Activated T-helper 1 cell treated with Interleukin-2 at 50 U/mL for 16 hours (primary cell): ENCODE measurements at regions not wholly inside any gene's neighbourhood (a gene's known extent, or its start where the extent isn't known, plus 50 kb on each side); places are given as distances from the start of the nearest gene placed in this dataset.
"Not testable (repeated sequence)": the region's sequence is repeated elsewhere in the genome, so short reads cannot be mapped to it uniquely, and the experiment has no call there.

Experiments
- DNase-seq: peaks from one replicate; pipeline ENCODE4 v3.0.0-alpha.2; 2020; ENCODE audit warnings: low read depth

DNA sequence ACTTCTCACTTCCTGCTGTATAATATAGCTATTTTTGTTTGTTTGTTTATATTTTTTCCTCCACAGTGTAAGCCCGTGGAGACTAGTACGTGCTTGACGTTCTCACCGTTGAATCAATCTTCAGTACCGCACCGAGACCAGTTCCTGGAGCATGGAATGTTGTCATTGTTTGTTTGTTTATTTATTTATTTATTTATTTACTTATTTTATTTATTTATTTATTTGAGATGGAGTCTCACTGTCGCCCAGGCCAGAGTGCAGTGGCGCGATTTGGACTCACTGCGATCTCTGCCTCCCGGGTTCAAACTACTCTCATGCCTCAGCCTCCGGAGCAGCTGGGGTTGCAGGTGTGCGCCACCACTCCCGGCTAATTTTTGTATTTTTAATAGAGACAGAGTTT, 506.6 kb upstream of the TMEM132C start:
- no peak for DNase-seq

DNA sequence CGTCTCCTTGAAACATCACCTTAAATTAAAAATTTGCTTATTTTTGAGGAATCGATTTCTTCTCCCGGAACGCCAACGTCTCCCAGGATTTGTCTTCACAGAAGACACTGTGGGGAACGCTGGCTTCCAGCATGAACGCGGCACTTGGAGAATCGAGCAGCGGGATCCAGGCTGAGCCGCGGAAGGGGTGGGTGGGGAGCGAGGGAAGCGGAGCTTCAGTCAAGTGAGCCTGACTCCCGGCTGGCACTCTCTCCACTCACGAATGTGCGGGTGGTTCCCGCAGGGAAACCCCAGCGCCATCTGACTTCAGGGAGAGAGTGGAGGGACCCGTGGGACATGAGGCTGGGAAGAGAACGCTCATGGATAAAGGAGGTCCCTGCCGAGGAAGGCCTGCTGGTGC, 506.0 kb upstream of the TMEM132C start:
- no peak for DNase-seq

DNA sequence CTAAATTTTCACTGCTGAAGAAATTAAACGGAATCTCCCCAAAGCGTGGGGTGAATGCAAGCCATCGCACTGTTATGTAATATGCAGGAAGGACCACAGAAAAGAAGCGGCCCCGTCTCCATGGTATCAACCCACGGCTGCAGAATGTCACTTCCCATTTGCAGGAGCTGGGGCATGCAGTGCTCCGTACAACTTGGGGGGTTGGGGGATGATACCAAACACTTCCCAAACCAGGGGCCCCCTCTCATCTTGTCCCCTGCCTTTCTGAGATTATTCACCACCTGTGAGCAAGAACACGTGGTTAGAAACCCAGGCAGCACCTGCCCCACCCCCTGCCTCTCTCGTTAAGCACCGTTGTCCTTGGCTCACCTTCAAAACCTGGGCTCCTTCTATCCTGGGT, 505.1 kb upstream of the TMEM132C start:
- no peak for DNase-seq

DNA sequence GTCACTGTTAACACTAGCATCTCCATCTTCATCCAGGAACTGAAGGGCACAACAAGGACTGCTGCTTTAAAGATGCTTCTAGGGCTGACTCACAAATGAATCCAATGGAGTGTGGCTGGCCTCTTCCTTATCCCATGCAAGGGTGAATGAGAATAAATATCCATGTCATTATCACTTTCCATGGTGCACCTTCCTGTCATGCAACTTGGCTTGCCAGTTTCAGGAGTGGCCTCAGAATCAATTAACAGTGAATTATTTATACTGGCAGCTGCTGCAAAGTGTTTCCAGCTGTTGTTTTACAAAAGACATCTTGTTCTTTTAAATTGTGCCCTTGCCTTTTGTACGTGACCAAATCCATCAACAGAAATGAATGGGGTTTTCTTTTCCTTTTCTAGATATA, 499.3 kb upstream of the TMEM132C start:
- DNase-seq, result no peak

DNA sequence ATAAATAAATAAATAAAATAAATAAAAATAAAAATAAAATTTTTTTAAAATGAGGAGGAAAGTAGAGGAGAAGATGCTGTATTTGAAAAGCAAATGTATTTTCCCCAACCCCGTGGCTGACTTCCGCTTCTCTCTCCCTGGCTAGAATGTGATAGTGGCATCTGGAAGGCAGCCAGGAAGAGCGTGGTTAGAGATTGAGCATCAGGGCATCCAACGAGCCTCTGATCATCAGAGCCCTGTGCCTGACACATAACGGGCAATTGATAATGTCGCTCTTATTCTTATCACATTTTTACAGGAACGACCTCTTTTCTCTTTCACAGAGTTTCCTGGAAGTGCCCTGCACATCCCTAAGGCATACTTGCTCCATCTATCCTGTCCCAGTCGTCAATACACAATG, 496.9 kb upstream of the TMEM132C start:
- no peak for DNase-seq

DNA sequence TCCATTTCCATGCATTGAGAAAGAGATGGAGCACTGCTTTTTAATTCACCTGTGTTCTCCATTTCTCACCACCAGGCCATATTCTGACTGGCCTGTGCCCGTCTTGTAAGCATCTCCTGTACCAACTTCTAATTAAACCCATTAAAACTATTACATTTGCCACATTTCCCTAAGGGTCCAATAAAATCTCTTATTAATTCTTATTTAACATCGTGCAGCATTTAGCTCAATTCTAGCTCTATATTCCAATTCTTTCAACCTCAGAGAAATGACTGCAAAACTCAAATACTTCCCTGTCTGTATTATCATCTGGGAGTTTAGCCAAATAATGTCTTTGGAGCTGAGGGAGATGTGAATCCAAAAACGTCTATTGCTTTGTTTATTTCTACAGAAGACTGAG, 495.4 kb upstream of the TMEM132C start:
- no peak for DNase-seq

DNA sequence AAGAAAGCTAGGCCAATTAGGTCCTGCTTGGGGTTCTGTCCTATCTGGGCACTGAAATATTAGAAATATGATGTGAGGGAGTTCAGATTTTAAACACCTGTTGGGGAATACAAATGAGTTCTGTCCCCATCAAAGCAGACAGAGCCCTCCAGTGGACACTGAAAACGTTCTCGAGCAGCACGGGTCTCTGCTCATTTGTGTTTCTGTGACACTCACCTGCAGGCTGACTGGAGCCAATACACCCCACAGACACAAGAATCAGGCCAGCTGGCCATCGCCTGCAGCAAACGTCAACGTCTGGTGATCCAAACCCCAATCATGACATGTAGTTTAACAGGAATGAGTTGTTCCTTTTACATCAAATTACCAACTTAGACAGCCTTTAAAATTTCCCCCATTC, 493.4 kb upstream of the TMEM132C start:
- no peak for DNase-seq

DNA sequence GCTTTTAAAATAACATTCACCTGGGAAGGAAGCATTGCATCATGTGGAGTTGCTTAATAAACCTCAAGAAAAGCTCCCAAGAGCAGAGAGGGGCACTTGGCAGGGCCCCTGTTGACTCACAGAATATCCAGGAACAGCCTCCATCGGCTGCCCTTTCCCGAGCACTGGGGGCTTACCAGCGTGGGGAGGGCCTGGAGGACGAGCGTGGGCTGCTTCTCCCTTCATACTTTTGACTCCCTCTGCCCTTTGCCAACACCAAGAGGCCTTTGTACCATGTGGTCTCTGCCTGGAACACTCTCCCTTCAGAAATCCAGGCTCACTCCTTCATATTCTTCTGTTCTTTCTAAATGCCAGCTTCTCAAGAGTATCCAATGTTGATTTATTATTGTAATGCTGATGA, 492.1 kb upstream of the TMEM132C start:
- no peak for DNase-seq

DNA sequence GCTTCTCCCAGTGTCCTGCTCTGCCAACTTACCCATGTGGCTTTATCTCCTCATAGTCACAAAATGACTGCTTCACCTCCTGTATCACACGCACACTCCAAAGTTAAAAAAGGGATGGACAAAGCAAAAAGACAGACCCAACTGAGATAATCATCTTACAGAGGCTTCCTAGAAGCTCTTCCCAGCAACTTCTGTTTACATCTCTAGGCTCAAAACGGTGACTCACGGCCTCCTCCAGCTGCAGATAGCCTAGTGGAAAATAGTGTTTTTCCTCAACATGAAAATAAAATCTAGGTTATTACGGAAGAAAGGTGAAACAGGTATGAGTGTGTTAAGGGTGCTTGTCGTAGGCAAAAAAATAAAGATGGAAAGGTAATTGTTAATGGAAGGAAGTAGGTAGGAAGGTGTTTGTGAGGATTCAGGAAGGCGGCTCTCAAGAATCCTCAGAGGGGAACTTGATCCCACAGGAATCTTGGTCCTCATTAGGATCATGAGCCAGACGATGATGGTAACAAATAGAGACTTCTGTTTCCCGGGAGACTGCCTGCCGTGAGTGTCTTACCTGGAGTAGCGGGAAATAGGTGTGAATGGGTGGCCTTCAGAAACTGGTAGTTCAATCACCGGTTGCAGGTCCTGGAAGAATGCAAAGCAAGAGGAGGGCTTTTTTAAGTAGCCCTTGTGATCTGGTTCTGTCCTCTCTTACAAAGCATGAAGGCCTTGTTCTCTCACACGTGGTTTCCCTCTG, 487.5 kb upstream of the TMEM132C start:
- no peak for DNase-seq

DNA sequence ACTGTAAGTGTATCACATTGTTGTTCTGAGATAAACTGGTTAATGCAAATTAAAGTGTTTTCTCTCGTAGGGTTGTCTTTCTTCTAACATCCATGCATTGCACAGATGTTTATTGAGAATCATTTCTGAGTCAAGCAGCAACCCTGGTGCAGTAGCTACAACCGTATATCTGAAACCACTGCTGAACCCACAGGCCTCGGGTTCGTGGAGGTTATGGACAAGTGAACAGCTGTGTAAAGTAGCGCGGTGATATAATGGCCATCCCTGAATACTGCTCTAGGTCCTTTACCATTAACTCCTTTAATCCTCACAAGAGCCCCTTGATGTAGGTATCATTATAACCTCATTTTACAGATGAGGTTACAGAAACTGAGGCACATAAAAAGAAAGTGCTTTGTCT, 486.1 kb upstream of the TMEM132C start:
- DNase-seq, result no peak

DNA sequence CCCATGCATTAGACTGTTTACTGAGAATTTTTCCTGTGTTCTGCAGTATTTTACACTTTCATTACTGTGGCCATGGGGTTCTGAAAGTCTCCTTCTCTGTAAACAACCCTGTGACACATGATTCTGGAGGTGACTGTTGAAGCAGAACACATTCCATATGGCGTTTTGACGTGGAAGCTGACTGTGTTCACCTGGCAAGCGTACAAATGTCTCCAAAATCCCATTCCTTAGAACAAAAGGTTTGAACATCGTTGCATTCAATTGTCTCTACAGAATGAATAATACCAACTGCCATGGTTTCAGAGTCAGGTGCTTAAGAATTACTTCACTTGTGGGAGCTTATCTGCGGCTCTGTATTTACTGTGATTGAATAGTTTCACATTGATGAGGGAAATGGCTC, 485.6 kb upstream of the TMEM132C start:
- no peak for DNase-seq

DNA sequence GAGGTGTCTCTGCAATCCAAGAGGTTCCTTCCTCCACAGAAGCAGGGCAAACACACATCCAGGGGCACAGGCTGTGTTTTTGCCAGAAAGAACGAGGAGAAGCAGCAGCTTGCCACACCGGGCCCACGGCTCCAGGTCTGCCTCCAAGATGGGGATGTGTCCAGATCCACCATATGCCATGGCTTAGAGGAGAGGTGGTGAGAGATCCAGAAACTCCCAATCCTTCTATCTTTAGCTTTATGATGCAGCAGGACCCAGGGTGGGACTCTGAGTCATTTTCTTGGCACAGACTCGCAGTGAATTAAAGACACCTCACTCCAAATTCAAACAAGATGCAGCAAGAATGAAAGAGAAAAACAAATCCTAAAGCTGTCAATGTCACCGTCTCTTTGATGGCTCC, 481.4 kb upstream of the TMEM132C start:
- DNase-seq, result no peak

DNA sequence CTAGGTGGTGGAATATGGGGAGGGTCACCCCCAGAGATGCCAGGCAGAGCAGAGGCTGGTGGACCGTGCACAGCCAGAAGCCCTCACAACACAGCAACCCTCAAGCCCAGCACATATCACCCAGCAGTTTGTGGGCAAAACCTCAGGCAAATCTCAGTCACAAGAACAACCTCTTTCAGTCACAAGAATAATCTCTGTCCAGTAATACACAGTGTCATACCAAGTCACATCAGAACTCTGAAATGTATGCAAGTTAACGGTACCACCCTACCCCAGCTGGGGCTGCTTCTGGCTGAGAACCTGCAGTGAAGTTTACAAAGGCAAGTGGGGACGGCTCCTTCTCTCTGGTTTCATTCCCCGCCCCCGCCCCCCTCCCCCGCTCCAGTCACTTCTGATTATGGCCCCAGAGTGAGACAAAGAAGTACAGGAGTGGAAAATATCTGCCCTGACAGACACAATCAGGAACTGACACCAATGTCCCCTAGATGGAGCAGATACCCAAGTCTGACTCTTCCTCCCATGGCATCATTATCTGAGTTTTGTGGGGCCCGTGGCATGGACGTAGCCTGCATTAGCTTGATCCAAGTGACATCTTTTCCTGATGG, 480.9 kb upstream of the TMEM132C start:
- DNase-seq, result no peak

DNA sequence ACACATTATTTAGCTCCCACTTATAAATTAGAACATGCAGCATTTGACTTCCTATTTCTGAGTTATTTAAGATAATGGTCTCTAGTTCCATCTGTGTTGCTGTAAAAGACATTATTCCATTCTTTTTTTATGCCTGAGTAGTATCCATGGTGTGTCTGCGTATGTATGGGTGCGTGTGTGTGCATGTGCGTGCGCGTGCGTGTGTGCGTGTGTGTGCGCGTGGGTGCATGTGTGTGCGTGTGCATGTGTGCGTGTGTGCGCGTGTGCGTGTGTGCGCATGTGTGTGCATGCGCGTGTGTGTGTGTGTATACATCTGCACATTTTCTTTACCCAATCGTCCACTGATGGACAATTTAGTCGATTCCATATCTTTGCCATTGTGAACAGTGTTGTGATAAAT, 479.4 kb upstream of the TMEM132C start:
- DNase-seq, result no peak

DNA sequence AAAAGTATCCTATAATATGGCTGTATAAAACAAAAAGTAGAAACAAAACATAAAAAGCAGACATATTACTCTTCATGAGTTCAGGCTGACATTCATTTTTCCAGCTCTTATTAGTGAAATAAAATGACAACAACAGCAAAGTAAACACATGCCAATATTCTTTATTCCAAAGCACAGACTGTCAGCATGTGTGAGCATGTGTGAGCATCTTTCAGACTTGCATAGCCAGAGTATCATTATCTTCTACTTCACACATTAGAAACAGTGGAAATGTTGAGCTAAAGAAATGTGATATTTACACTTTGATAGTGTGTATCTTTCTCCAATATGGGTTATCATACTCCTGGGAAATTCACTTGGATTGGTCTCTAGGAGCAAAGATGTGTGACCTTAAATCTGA, 476.6 kb upstream of the TMEM132C start:
- no peak for DNase-seq

DNA sequence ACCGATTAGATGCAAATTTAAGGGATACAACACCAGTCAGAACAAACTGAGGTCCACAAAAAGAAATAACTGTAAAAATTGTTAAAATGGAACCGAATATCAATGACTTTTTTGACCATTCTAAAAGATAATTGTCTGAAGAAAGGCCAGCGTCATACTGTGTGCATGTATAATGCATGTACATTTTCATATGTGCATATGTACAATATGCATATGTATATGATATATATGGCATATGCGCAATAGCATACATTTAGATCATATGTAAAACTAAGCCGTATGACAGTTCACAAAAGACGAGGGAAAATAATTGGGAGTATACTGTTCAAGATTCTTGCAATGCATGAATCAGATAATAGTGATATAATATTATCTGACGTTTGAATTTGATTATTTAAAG, 475.8 kb upstream of the TMEM132C start:
- no peak for DNase-seq

DNA sequence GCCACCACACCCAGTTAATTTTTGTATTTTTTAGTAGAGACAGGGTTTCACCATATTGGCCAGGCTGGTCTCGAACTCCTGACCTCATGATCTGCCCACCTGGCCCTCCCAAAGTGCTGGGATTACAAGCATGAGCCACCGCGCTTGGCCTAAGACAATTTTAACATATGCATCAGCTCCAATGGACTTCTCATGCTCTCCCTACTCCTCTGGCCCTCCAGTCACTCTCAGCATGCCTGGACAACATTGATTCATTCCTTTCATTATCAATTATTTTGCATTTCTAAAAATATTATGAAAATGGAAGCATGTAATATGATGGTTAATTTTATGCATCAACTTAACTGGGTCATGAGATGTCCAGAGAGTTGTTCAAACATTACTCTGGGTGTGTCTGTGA, 469.1 kb upstream of the TMEM132C start:
- DNase-seq, result no peak

DNA sequence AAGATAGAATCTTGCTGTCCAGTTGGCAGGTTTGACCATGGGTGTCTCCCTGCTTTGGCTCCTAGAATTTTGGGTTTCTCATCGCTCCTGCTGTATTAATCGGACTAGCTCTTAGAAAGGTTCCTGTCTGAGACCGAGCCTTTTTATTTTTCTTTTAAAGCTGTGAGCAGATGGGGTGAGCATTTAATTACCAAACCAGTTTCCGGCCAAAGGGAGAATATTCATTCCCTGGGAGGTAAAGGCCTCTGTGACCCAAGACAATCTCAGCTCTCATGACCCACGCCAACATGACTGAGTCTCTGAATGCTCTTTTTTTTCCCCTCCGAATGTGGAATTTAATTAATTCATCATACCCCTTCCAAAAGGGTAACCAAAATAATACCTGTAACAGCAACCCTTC, 464.7 kb upstream of the TMEM132C start:
- DNase-seq, result no peak

DNA sequence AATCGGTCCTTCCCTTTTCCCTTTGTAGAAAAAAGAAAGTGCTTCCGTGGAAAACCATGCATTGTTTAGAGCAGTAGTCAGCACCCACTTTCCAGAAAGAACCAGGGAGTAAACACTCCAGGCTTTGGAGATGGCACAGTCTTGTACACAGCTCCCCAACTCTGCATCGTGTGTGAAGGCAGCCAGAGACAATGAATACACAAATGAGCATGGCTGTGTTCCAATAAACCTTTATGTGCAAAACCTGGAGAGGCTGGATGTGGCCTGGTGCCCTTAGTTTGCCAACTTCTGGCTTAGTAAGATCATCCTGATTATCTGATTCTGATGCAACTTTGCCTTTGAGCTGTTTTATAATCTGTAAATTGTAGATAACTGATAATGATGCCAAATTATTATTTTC, 463.4 kb upstream of the TMEM132C start:
- DNase-seq, result no peak

DNA sequence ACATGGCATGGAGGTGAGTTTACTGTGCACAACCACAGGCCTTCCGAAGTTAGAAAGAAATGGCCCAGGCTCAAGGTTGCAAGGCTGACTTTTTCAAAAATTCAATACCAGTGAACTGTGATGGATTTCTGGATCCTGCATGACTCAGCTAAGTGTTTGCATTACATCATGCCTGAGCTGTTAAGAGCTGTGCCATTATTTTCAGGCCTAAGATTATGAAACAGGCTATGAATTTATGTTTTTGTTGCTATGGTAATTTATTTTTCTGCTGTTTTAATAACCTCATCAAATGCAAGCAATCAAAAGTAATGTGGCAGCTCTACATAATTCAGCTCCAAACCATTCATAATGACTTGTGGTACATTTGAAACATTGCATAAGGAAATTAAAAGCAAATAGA, 457.7 kb upstream of the TMEM132C start:
- DNase-seq, result no peak

DNA sequence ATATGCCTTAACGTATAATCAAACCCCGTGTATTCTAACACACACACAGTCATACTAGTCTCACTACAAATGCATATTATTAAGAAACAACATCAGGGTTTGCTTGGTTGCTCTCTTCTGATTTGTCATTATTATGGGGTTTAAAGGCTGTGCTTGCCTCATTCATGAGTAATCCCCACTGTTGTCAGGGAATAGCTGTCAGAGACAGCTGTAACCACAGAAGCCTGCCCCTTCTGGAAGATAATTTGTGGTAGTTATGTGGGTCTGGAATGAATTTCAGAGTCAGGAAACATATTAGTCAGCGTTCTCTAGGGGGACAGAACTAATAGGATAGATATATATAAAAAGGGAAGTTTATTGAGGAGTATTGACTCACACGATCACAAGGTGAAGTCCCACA, 456.9 kb upstream of the TMEM132C start:
- no peak for DNase-seq

DNA sequence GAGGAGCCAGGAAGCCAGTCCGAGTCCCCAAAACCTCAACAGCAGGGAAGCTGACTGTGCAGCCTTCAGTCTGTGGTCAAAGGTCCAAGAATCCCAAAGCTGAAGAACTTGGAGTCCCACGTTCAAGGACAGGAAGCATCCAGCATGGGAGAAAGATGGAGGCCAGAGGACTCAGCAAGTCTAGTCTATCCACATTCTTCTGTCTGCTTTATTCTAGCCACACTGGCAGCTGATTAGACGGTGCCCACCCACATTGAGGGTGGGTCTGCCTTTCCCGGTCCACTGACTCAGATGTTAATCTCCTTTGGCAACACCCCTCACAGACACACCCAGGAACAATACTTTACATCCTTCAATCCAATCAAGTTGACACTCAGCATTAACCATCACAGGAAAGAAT, 456.5 kb upstream of the TMEM132C start:
- not testable (repeated sequence) for DNase-seq

DNA sequence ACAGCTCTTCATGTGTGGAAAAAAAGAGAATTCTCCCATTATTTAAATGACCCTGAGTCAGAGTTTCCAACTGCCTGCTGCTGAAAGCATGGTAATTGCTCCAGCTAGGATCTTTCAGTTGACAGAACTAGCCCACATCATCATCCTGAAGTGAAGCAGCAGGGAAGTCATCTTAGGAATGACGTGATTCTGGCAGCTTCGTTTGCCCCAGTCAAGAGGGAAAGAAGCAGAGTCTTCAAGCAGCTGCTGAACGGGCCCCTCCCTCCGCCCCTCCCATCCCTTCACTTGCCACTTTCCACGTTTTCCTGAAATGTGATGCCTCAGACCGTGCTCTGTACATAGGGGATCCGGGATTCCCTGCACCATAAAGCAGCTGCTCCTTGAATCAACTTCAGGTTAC, 455.0 kb upstream of the TMEM132C start:
- no peak for DNase-seq

DNA sequence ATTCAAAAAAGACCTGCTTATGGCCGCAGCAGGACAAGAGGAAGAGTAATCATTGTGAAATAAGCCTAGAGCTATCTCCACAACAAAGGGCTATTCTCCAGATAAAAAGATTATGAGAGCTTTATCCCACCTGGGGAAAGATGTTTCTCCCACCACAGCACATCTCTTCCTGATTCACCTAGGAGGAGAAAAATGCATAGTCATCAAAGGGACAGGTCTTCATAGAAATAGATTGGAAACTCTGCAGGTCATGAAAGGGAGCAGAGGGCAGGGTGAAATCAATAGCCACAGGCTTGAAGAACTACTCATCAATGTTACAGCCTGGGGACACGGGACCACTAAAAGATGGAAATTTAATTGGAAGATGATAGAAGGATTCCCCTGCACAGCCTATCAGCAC, 453.8 kb upstream of the TMEM132C start:
- no peak for DNase-seq
